ENCODE measurements at regions not wholly inside any gene's neighbourhood (a gene's known extent, or its start where the extent isn't known, plus 50 kb on each side); places are given as distances from the start of the nearest gene placed in this dataset.
A peak's percentile ranks its signal among the peaks of the same experiment; 100 is the strongest.

- peak; percentile 57 to 79 (median 72) for TF ChIP-seq CTCF (IDR thresholded peaks at IDR 0.05)
- no peak for TF ChIP-seq POLR2A (IDR thresholded peaks at IDR 0.05)
Observed at GRCh38 chr11:11036848-11037732, 179.2 kb upstream of the ZBED5 start.
